Ovary (tissue), 3 donors: ENCODE measurements at regions not wholly inside any gene's neighbourhood (a gene's known extent, or its start where the extent isn't known, plus 50 kb on each side); places are given as distances from the start of the nearest gene placed in this dataset.

ENCODE experiments used
- EP300 ChIP-seq: sonication (generic); formaldehyde crosslinking; IDR thresholded peaks from one replicate; pipeline ENCODE4 v1.6.1; 2017; ENCODE audit warnings: antibody characterized with exemption
- POLR2A ChIP-seq: fragments of 450-650 bp; IDR thresholded peaks from one replicate; pipeline ENCODE4 v1.6.1; 2017; ENCODE audit warnings: antibody characterized with exemption, mild to moderate bottlenecking, moderate library complexity
- TF ChIP-seq, protein P1 (sequence below), 3 donors: fragments of 450-650 bp in 2 of 3; fragments of 200-600 bp in 1 of 3; IDR thresholded peaks; one replicate each; pipeline versions ENCODE4 v1.5.1 to v1.8.0; 2016 to 2022; ENCODE audit warnings: antibody characterized with exemption in 3 of 3, mild to moderate bottlenecking in 1 of 3
- donor health status: DM: no; HTN: no; CAD: no.

DNA sequence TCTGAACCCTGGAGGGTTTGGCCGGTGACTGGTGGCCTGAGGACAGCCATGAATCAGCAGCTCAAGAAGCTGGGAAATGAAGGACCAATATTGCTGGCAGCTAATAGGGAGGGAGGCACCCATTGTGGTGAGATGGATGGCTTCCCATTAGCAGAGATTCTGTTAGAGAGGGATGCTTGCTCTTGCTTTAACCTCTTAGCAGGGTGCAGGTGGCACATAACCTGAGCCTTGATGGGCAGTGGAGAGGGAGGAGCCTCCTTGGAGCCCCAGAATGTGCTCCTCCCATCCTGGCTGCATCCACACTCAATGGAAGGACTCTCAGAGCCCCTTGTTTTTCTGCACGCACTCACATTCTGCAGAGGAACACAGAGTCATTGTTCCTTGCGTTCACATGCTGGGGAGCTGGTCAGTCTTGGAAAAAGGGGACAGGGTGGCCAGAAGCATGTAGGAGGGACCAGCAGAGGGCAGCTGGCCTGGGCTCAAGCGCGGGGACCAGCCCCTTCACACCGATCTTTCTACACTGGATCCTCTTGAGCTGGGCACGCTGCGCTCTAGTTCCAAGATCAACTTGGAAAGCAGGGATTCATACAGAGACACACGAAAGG is 161.8 kb downstream of the MED10 start:
- TF ChIP-seq, protein P1, sequence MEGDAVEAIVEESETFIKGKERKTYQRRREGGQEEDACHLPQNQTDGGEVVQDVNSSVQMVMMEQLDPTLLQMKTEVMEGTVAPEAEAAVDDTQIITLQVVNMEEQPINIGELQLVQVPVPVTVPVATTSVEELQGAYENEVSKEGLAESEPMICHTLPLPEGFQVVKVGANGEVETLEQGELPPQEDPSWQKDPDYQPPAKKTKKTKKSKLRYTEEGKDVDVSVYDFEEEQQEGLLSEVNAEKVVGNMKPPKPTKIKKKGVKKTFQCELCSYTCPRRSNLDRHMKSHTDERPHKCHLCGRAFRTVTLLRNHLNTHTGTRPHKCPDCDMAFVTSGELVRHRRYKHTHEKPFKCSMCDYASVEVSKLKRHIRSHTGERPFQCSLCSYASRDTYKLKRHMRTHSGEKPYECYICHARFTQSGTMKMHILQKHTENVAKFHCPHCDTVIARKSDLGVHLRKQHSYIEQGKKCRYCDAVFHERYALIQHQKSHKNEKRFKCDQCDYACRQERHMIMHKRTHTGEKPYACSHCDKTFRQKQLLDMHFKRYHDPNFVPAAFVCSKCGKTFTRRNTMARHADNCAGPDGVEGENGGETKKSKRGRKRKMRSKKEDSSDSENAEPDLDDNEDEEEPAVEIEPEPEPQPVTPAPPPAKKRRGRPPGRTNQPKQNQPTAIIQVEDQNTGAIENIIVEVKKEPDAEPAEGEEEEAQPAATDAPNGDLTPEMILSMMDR (IDR thresholded peaks at IDR 0.05) = no peak
- TF ChIP-seq POLR2A (no peak), EP300 (no peak)
